ENCODE measurements at regions not wholly inside any gene's neighbourhood (a gene's known extent, or its start where the extent isn't known, plus 50 kb on each side); places are given as distances from the start of the nearest gene placed in this dataset.

DNA sequence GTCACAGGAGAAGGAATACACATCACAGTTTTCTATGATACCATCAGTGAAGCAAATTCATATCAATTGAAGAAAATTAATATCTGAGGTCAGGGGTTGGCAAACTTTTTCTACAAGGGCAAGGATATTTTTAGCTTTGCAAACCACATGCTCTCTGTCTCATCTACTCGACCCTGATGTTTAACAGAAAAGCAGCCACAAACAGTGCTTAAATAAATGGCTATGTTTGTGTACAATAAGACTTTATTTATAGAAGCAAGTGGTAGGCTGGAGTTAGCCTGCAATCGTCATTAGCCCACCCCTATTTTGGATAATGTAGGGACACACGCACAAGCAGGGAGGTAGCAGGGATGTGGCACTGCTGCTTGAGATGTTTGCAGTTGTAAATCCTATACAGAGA is 251.4 kb downstream of the CETN3 start:
- Histone ChIP-seq H4K8ac (ENCODE audit: low read depth in 2 of 2, low read length in 2 of 2) (no peak overlapping the region), H3K4ac (ENCODE audit: low read depth, low read length) (no peak overlapping the region), H3K27me3 (ENCODE audit: control insufficient read depth, insufficient read depth, low read length) (no peaks in the 10 kb centered on the region), H3K9me3 (ENCODE audit: control insufficient read depth, insufficient read depth, low read length) (no peaks in the 10 kb centered on the region; the same call in 1 of the 2 replicates), H3K4me3 (ENCODE audit: insufficient read depth, low read depth, low read length) (no peak overlapping the region), H4K91ac (ENCODE audit: insufficient read depth, low read depth, low read length) (no peak overlapping the region), H3K18ac (ENCODE audit: low read depth, low read length) (no peak overlapping the region), H4K20me1 (ENCODE audit: insufficient read depth, low read length) (no peaks in the 10 kb centered on the region), H3K9ac (ENCODE audit: low read depth, low read length) (no peak overlapping the region), H3K56ac (ENCODE audit: extremely low read depth, insufficient read depth, low read length) (no peak overlapping the region), H2AFZ (replicated peaks; ENCODE audit: low read length, poor library complexity) (no peak overlapping the region), H4K5ac (ENCODE audit: low read depth, low read length) (no peak overlapping the region), H3K27ac (ENCODE audit: insufficient read depth, low read length) (no peak overlapping the region), H3K23ac (ENCODE audit: low read depth, low read length) (no peak overlapping the region), H3K14ac (replicated peaks; ENCODE audit: low read depth, low read length) (no peak overlapping the region), H2BK5ac (ENCODE audit: low read depth, low read length, poor library complexity, severe bottlenecking) (no peak overlapping the region), H3K4me1 (ENCODE audit: control insufficient read depth, insufficient read depth, low read length) (no peaks in the 10 kb centered on the region), H2AK9ac (replicated peaks; ENCODE audit: low read depth, low read length, poor library complexity) (no peak overlapping the region), H2AK5ac (ENCODE audit: low read depth, low read length) (no peak overlapping the region), H2BK120ac (ENCODE audit: low read depth, low read length) (no peak overlapping the region), H3K79me1 (ENCODE audit: low read depth in 1 of 2, low read length in 2 of 2) (no peaks in the 10 kb centered on the region), H2BK15ac (ENCODE audit: low read depth, low read length) (no peak overlapping the region), H2BK20ac (ENCODE audit: low read depth, low read length) (no peak overlapping the region), H3K9me1 (ENCODE audit: insufficient read depth, low read length) (no peaks in the 10 kb centered on the region), H3K4me2 (ENCODE audit: low read depth, low read length) (no peak overlapping the region), H3K36me3 (ENCODE audit: control insufficient read depth, insufficient read depth, low read length) (no peaks in the 10 kb centered on the region)
- ATAC-seq (ENCODE audit: low read depth) (no peak), DNase-seq (no peak)
- dilution Hi-C loops (cut with HindIII; ENCODE audit: low sequenced_read_pairs, unreplicated experiment), result no loop called here
- ChIA-PET POLR2A (ENCODE audit: unreplicated experiment) (no interaction called here), CTCF (no interaction called here)
- in situ Hi-C loops (cut with MboI; ENCODE audit: low sequenced_read_pairs), result no loop called here
- BruUV-seq (replicated peaks), result no TSS peak
- TF ChIP-seq MAZ (IDR thresholded peaks at IDR 0.05; ENCODE audit: borderline replicate concordance, low read depth, low read length) (no peak), RFX5 (IDR thresholded peaks at IDR 0.05; ENCODE audit: low read depth, low read length) (no peak)
- TF ChIP-seq, protein P1, sequence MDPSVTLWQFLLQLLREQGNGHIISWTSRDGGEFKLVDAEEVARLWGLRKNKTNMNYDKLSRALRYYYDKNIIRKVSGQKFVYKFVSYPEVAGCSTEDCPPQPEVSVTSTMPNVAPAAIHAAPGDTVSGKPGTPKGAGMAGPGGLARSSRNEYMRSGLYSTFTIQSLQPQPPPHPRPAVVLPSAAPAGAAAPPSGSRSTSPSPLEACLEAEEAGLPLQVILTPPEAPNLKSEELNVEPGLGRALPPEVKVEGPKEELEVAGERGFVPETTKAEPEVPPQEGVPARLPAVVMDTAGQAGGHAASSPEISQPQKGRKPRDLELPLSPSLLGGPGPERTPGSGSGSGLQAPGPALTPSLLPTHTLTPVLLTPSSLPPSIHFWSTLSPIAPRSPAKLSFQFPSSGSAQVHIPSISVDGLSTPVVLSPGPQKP (IDR thresholded peaks at IDR 0.05; ENCODE audit: borderline replicate concordance, low read depth, low read length), result no peak
- intact Hi-C loops (cut with micrococcal nuclease), result no loop called here
- no CpG with 5 or more reads among the region's 3 CpGs for WGBS, 2 experiments (ENCODE audit: extremely low coverage in 2 of 2, insufficient read length in 1 of 2)
